MM.1S (cell line): ENCODE measurements at regions not wholly inside any gene's neighbourhood (a gene's known extent, or its start where the extent isn't known, plus 50 kb on each side); places are given as distances from the start of the nearest gene placed in this dataset.

Source experiments
- DNase-seq: peaks from one replicate; pipeline ENCODE4 v3.0.0-alpha.2; 2015
- H2AFZ ChIP-seq: fragments of 300-600 bp; sonication (generic); 2 replicates; pipeline ENCODE4 v1.6.0; 2016; ENCODE audit warnings: antibody characterized with exemption, low read length
- H3F3A ChIP-seq: fragments of 300-600 bp; sonication (generic); 2 replicates; pipeline ENCODE4 v1.6.1; 2016; ENCODE audit warnings: mild to moderate bottlenecking, antibody characterized with exemption, low read length, moderate library complexity, mixed read lengths; ENCODE audit not compliant: insufficient read depth
- H3K27ac ChIP-seq: fragments of 300-600 bp; sonication (generic); 2 replicates; pipeline ENCODE4 v1.5.1; 2016; ENCODE audit warnings: mild to moderate bottlenecking, low read length
- H3K27me3 ChIP-seq: fragments of 300-600 bp; sonication (generic); replicated peaks from 2 replicates; pipeline ENCODE4 v1.6.0; 2016; ENCODE audit warnings: low read length; ENCODE audit not compliant: insufficient read depth
- H3K36me3 ChIP-seq: fragments of 300-600 bp; sonication (generic); replicated peaks from 2 replicates; pipeline ENCODE4 v1.6.1; 2016; ENCODE audit warnings: mild to moderate bottlenecking, low read length, mixed read lengths; ENCODE audit not compliant: insufficient read depth
- H3K4me1 ChIP-seq: fragments of 300-600 bp; sonication (generic); 2 replicates; pipeline ENCODE4 v1.6.1; 2016; ENCODE audit warnings: low read length, mixed read lengths
- H3K4me2 ChIP-seq: fragments of 300-600 bp; sonication (generic); 2 replicates; pipeline ENCODE4 v1.6.0; 2016; ENCODE audit warnings: low read depth, low read length
- H3K4me3 ChIP-seq: fragments of 300-600 bp; sonication (generic); 2 replicates; pipeline ENCODE4 v1.5.1; 2016; ENCODE audit warnings: low read length, mixed read lengths
- H3K79me2 ChIP-seq: fragments of 300-600 bp; sonication (generic); 2 replicates; pipeline ENCODE4 v1.6.1; 2016; ENCODE audit warnings: mixed run types, low read length, mixed read lengths
- H3K9ac ChIP-seq: fragments of 300-600 bp; sonication (generic); 2 replicates; pipeline ENCODE4 v1.6.1; 2016; ENCODE audit warnings: low read length, mixed read lengths
- H3K9me2 ChIP-seq: fragments of 300-600 bp; sonication (generic); replicated peaks from 2 replicates; pipeline ENCODE4 v1.6.1; 2016; ENCODE audit warnings: mild to moderate bottlenecking, low read length, mixed read lengths; ENCODE audit not compliant: insufficient read depth
- H3K9me3 ChIP-seq: fragments of 300-600 bp; sonication (generic); replicated peaks from 2 replicates; pipeline ENCODE4 v1.6.1; 2016; ENCODE audit warnings: mild to moderate bottlenecking, low read length, mixed read lengths; ENCODE audit not compliant: insufficient read depth
- H4K20me1 ChIP-seq: fragments of 300-600 bp; sonication (generic); 2 replicates; pipeline ENCODE4 v1.6.1; 2016; ENCODE audit warnings: mild to moderate bottlenecking, low read length, moderate library complexity, mixed read lengths; ENCODE audit not compliant: insufficient read depth
- EZH2 ChIP-seq: fragments of 300-600 bp; sonication (generic); optimal IDR thresholded peaks from 2 replicates; pipeline ENCODE3; 2017; ENCODE audit warnings: low read depth, mild to moderate bottlenecking, antibody characterized with exemption, low read length, mixed read lengths
- EZH2phosphoT487 ChIP-seq: fragments of 300-600 bp; sonication (generic); IDR thresholded peaks from 2 replicates; pipeline ENCODE4 v1.6.1; 2018; ENCODE audit warnings: antibody characterized with exemption, low read length
- TF ChIP-seq, protein P1 (sequence below): fragments of 300-600 bp; sonication (generic); IDR thresholded peaks from 2 replicates; pipeline ENCODE4 v1.5.1; 2016; ENCODE audit warnings: antibody characterized with exemption, low read length, mixed read lengths

DNA sequence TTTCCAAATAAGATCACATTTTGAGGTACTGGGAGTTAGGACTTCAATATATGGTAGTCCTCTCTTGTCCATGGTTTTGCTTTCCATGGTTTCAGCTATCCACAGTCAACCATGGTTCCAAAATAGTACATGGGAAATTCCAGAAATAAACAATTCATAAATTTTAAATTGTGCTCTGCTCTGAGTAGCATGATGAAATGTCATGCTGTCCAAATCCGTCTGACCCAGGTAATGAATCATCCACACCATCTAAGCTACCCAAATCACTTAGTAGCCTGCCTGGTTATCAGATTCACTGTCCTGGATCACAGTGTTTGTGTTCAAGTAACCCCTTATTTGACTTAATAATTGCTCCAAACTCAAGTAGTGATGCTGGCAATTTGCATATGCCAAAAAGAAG, 197.9 kb downstream of the TMTC3 start:
- no peak overlapping the region for H3K27ac ChIP-seq
- H4K20me1 ChIP-seq: no peaks in the 10 kb centered on the region
- H3K36me3 ChIP-seq: no peaks in the 10 kb centered on the region
- TF ChIP-seq EZH2phosphoT487: no peak
- TF ChIP-seq, protein P1, sequence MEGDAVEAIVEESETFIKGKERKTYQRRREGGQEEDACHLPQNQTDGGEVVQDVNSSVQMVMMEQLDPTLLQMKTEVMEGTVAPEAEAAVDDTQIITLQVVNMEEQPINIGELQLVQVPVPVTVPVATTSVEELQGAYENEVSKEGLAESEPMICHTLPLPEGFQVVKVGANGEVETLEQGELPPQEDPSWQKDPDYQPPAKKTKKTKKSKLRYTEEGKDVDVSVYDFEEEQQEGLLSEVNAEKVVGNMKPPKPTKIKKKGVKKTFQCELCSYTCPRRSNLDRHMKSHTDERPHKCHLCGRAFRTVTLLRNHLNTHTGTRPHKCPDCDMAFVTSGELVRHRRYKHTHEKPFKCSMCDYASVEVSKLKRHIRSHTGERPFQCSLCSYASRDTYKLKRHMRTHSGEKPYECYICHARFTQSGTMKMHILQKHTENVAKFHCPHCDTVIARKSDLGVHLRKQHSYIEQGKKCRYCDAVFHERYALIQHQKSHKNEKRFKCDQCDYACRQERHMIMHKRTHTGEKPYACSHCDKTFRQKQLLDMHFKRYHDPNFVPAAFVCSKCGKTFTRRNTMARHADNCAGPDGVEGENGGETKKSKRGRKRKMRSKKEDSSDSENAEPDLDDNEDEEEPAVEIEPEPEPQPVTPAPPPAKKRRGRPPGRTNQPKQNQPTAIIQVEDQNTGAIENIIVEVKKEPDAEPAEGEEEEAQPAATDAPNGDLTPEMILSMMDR: no peak
- H3K9me3 ChIP-seq: no peaks in the 10 kb centered on the region
- peaks cover 3% of the 10 kb centered on the region; the same call in 1 of the 2 replicates for H3F3A ChIP-seq
- DNase-seq: no peak
- no peak overlapping the region for H2AFZ ChIP-seq
- peaks cover 9% of the 10 kb centered on the region for H3K4me1 ChIP-seq
- no peak overlapping the region for H3K4me2 ChIP-seq
- no peak overlapping the region for H3K4me3 ChIP-seq
- no peaks in the 10 kb centered on the region for H3K79me2 ChIP-seq
- H3K27me3 ChIP-seq: no peaks in the 10 kb centered on the region
- no peaks in the 10 kb centered on the region for H3K9me2 ChIP-seq
- H3K9ac ChIP-seq: no peak overlapping the region

DNA sequence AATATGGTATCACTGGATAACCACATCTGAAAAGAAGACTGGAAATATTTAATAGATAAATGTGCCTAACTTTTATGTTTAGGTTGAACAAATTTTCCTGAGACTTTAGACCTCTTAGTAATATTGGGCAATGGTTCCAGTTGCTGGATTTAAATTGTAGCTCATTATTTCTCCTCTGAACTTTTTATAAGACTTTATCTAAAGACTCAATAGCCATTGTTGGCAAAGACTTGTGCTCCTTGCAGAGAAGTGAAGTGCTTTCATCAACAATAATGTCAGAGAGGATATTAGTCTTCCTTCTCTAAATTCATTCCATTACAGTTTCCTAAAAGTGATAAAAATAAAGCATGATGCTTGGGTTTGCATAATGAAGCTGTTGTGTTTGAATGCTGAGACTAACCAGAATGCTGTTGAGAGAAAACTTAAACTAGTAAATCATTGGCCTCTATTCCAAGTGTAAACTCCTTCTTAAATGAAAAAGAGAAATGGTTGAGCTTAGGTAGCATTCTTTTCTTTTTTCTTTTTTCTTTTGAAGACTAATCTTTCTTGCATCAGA, 200.2 kb downstream of the TMTC3 start:
- Histone ChIP-seq H3K27me3 (no peaks in the 10 kb centered on the region), H3K4me3 (no peak overlapping the region), H3F3A (no peaks in the 10 kb centered on the region), H3K9me2 (no peaks in the 10 kb centered on the region), H3K4me1 (no peaks in the 10 kb centered on the region), H3K79me2 (no peaks in the 10 kb centered on the region), H3K4me2 (no peak overlapping the region), H3K9ac (no peak overlapping the region), H2AFZ (no peak overlapping the region), H3K9me3 (no peaks in the 10 kb centered on the region), H3K36me3 (no peaks in the 10 kb centered on the region), H3K27ac (no peak overlapping the region), H4K20me1 (no peaks in the 10 kb centered on the region)
- no peak for DNase-seq
- TF ChIP-seq, protein P1: no peak
- TF ChIP-seq EZH2 (no peak), EZH2phosphoT487 (no peak)

DNA sequence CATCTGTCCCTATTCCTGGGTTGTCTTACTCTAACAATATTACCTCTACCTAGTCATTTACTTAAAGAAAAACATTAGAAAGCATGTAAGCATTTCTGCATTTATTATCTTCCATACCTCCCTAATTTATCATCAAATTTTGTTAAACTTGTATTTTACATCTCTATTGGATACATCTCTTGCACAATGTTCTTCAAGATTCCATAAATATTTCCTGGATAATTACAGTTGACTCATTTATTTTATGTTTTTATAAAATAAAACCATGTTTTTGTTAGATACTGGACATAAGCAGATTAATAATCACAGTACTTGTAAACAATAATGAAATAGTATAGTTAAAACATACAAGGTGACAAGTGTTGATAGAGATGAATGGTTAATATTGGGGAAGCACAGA, 209.0 kb downstream of the TMTC3 start:
- no peaks in the 10 kb centered on the region for H3K36me3 ChIP-seq
- no peak overlapping the region for H3K27ac ChIP-seq
- no peak overlapping the region for H3K9ac ChIP-seq
- no peak for DNase-seq
- no peaks in the 10 kb centered on the region for H4K20me1 ChIP-seq
- H2AFZ ChIP-seq: no peak overlapping the region
- H3K79me2 ChIP-seq: no peaks in the 10 kb centered on the region
- H3K4me2 ChIP-seq: no peak overlapping the region
- H3K4me1 ChIP-seq: no peaks in the 10 kb centered on the region
- H3K27me3 ChIP-seq: no peaks in the 10 kb centered on the region
- H3K9me3 ChIP-seq: no peaks in the 10 kb centered on the region
- TF ChIP-seq, protein P1: no peak
- TF ChIP-seq EZH2 (no peak), EZH2phosphoT487 (no peak)
- H3F3A ChIP-seq: no peaks in the 10 kb centered on the region
- H3K9me2 ChIP-seq: no peaks in the 10 kb centered on the region
- H3K4me3 ChIP-seq: no peak overlapping the region
